ENCODE measurements at regions not wholly inside any gene's neighbourhood (a gene's known extent, or its start where the extent isn't known, plus 50 kb on each side); places are given as distances from the start of the nearest gene placed in this dataset.

GRCh38 chr1:60969971-60970509, 112.3 kb upstream of the NFIA start:
- CTCF ChIA-PET: no interaction called here
- no peak overlapping the region for H3K4me3 ChIP-seq (ENCODE audit: low read length)
- no peaks in the 10 kb centered on the region for H3K4me1 ChIP-seq (ENCODE audit: insufficient read depth, low read length)
- DNase-seq: no peak
- Mint-ChIP-seq H3K36me3 (peaks cover 0 to 6% (median 0%) of the 10 kb centered on the region in 3 donors), H3K27ac (no peak overlapping the region), H3K9me3 (peaks cover 0 to 18% (median 13%) of the 10 kb centered on the region in 5 donors), H3K27me3 (peaks cover 8 to 32% of the 10 kb centered on the region in 2 donors), H3K4me3 (no peak overlapping the region), H3K4me1 (no peaks in the 10 kb centered on the region)
- no peak overlapping the region for H3K27ac ChIP-seq (ENCODE audit: low read depth, low read length)
- H3K27me3 ChIP-seq (ENCODE audit: insufficient read depth, low read length, poor library complexity, severe bottlenecking): no peaks in the 10 kb centered on the region
- H3K36me3 ChIP-seq (ENCODE audit: insufficient read depth, low read length): no peaks in the 10 kb centered on the region
- no peaks in the 10 kb centered on the region for H3K9me3 ChIP-seq (ENCODE audit: low read length)
- POLR2A ChIA-PET: no interaction called here

GRCh38 chr1:60965280-60965854, 117.0 kb upstream of the NFIA start:
- Histone ChIP-seq H3K4me1 (ENCODE audit: insufficient read depth, low read length) (no peaks in the 10 kb centered on the region), H3K27ac (ENCODE audit: low read depth, low read length) (no peak overlapping the region), H3K27me3 (ENCODE audit: insufficient read depth, low read length, poor library complexity, severe bottlenecking) (no peaks in the 10 kb centered on the region), H3K4me3 (ENCODE audit: low read length) (no peak overlapping the region), H3K9me3 (ENCODE audit: low read length) (no peaks in the 10 kb centered on the region), H3K36me3 (ENCODE audit: insufficient read depth, low read length) (no peaks in the 10 kb centered on the region)
- Mint-ChIP-seq H3K4me3 (no peak overlapping the region), H3K27ac (no peak overlapping the region), H3K36me3 (peaks cover 0 to 9% (median 0%) of the 10 kb centered on the region in 3 donors), H3K27me3 (peaks cover 9 to 46% of the 10 kb centered on the region in 2 donors), H3K4me1 (no peaks in the 10 kb centered on the region), H3K9me3 (peaks cover 0 to 35% (median 28%) of the 10 kb centered on the region in 5 donors)
- CTCF ChIA-PET: no interaction called here
- no peak for DNase-seq
- POLR2A ChIA-PET: no interaction called here

GRCh38 chr1:60963167-60963940, 119.0 kb upstream of the NFIA start:
- Mint-ChIP-seq H3K4me3 (no peak overlapping the region), H3K36me3 (peaks cover 0 to 9% (median 0%) of the 10 kb centered on the region in 3 donors), H3K4me1 (no peaks in the 10 kb centered on the region), H3K27me3 (peaks cover 7 to 35% of the 10 kb centered on the region in 2 donors), H3K27ac (no peak overlapping the region), H3K9me3 (peaks cover 0 to 35% (median 28%) of the 10 kb centered on the region in 5 donors)
- Histone ChIP-seq H3K27ac (ENCODE audit: low read depth, low read length) (no peak overlapping the region), H3K9me3 (ENCODE audit: low read length) (no peaks in the 10 kb centered on the region), H3K36me3 (ENCODE audit: insufficient read depth, low read length) (no peaks in the 10 kb centered on the region), H3K4me3 (ENCODE audit: low read length) (no peak overlapping the region), H3K27me3 (ENCODE audit: insufficient read depth, low read length, poor library complexity, severe bottlenecking) (no peaks in the 10 kb centered on the region), H3K4me1 (ENCODE audit: insufficient read depth, low read length) (no peaks in the 10 kb centered on the region)
- ChIA-PET CTCF (no interaction called here), POLR2A (no interaction called here)
- no peak for DNase-seq

GRCh38 chr1:60960891-60961461, 121.4 kb upstream of the NFIA start:
- POLR2A ChIA-PET: no interaction called here
- Mint-ChIP-seq H3K36me3 (peaks cover 0 to 4% (median 0%) of the 10 kb centered on the region in 3 donors), H3K27ac (no peak overlapping the region), H3K27me3 (peaks cover 6 to 35% of the 10 kb centered on the region in 2 donors), H3K4me3 (no peak overlapping the region), H3K9me3 (peaks cover 0 to 24% (median 15%) of the 10 kb centered on the region in 5 donors), H3K4me1 (no peaks in the 10 kb centered on the region)
- no peaks in the 10 kb centered on the region for H3K9me3 ChIP-seq (ENCODE audit: low read length)
- H3K27ac ChIP-seq (ENCODE audit: low read depth, low read length): no peak overlapping the region
- no peaks in the 10 kb centered on the region for H3K36me3 ChIP-seq (ENCODE audit: insufficient read depth, low read length)
- H3K27me3 ChIP-seq (ENCODE audit: insufficient read depth, low read length, poor library complexity, severe bottlenecking): no peaks in the 10 kb centered on the region
- DNase-seq: no peak
- H3K4me1 ChIP-seq (ENCODE audit: insufficient read depth, low read length): no peaks in the 10 kb centered on the region
- no peak overlapping the region for H3K4me3 ChIP-seq (ENCODE audit: low read length)
- CTCF ChIA-PET: no interaction called here

- Histone ChIP-seq H3K36me3 (ENCODE audit: insufficient read depth, low read length) (no peaks in the 10 kb centered on the region), H3K4me3 (ENCODE audit: low read length) (no peak overlapping the region), H3K27ac (ENCODE audit: low read depth, low read length) (no peak overlapping the region), H3K27me3 (ENCODE audit: insufficient read depth, low read length, poor library complexity, severe bottlenecking) (no peaks in the 10 kb centered on the region), H3K9me3 (ENCODE audit: low read length) (no peaks in the 10 kb centered on the region), H3K4me1 (ENCODE audit: insufficient read depth, low read length) (no peaks in the 10 kb centered on the region)
- peaks cover 0 to 4% (median 0%) of the 10 kb centered on the region in 3 donors for H3K36me3 Mint-ChIP-seq
- H3K27me3 Mint-ChIP-seq: peaks cover 6 to 36% of the 10 kb centered on the region in 2 donors
- peaks cover 0 to 17% (median 9%) of the 10 kb centered on the region in 5 donors for H3K9me3 Mint-ChIP-seq
- H3K27ac Mint-ChIP-seq: no peak overlapping the region
- no peak overlapping the region for H3K4me3 Mint-ChIP-seq
- ChIA-PET CTCF (interaction anchor here (1.4 to 1.5 kb wide), 2 partner anchors 19 to 24 kb away, joined by 3 read pairs; no protein-coding TSS in a partner anchor), POLR2A (no interaction called here)
- no peak for DNase-seq
- H3K4me1 Mint-ChIP-seq: no peaks in the 10 kb centered on the region
Observed at GRCh38 chr1:60959701-60960100, 122.7 kb upstream of the NFIA start.

GRCh38 chr1:60958001-60958400, 124.4 kb upstream of the NFIA start:
- Mint-ChIP-seq H3K4me1 (no peaks in the 10 kb centered on the region), H3K9me3 (peaks cover 0 to 5% (median 0%) of the 10 kb centered on the region in 5 donors), H3K27me3 (peaks cover 13 to 29% of the 10 kb centered on the region in 2 donors), H3K27ac (no peak overlapping the region), H3K4me3 (no peak overlapping the region), H3K36me3 (peaks cover 0 to 4% (median 0%) of the 10 kb centered on the region in 3 donors)
- Histone ChIP-seq H3K27me3 (ENCODE audit: insufficient read depth, low read length, poor library complexity, severe bottlenecking) (no peaks in the 10 kb centered on the region), H3K9me3 (ENCODE audit: low read length) (no peaks in the 10 kb centered on the region), H3K27ac (ENCODE audit: low read depth, low read length) (no peak overlapping the region), H3K4me3 (ENCODE audit: low read length) (no peak overlapping the region), H3K4me1 (ENCODE audit: insufficient read depth, low read length) (no peaks in the 10 kb centered on the region), H3K36me3 (ENCODE audit: insufficient read depth, low read length) (no peaks in the 10 kb centered on the region)
- CTCF ChIA-PET: no interaction called here
- DNase-seq: no peak
- POLR2A ChIA-PET: no interaction called here

- Mint-ChIP-seq H3K9me3 (peaks cover 0 to 2% (median 0%) of the 10 kb centered on the region in 5 donors), H3K36me3 (no peaks in the 10 kb centered on the region), H3K4me3 (no peak overlapping the region), H3K27me3 (peaks cover 11 to 33% of the 10 kb centered on the region in 2 donors), H3K27ac (no peak overlapping the region), H3K4me1 (no peaks in the 10 kb centered on the region)
- Histone ChIP-seq H3K36me3 (ENCODE audit: insufficient read depth, low read length) (no peaks in the 10 kb centered on the region), H3K27ac (ENCODE audit: low read depth, low read length) (no peak overlapping the region), H3K4me3 (ENCODE audit: low read length) (no peak overlapping the region), H3K4me1 (ENCODE audit: insufficient read depth, low read length) (no peaks in the 10 kb centered on the region), H3K9me3 (ENCODE audit: low read length) (no peaks in the 10 kb centered on the region), H3K27me3 (ENCODE audit: insufficient read depth, low read length, poor library complexity, severe bottlenecking) (no peaks in the 10 kb centered on the region)
- ChIA-PET POLR2A (no interaction called here), CTCF (no interaction called here)
- DNase-seq: no peak
Observed at GRCh38 chr1:60956520-60956919, 125.8 kb upstream of the NFIA start.

- POLR2A ChIA-PET: no interaction called here
- CTCF ChIA-PET: no interaction called here
- H3K4me1 Mint-ChIP-seq: peaks cover 0 to 5% (median 0%) of the 10 kb centered on the region in 3 donors
- Histone ChIP-seq H3K4me3 (ENCODE audit: low read length) (no peak overlapping the region), H3K4me1 (ENCODE audit: insufficient read depth, low read length) (no peaks in the 10 kb centered on the region), H3K36me3 (ENCODE audit: insufficient read depth, low read length) (no peaks in the 10 kb centered on the region), H3K27ac (ENCODE audit: low read depth, low read length) (no peak overlapping the region), H3K27me3 (ENCODE audit: insufficient read depth, low read length, poor library complexity, severe bottlenecking) (no peaks in the 10 kb centered on the region), H3K9me3 (ENCODE audit: low read length) (no peaks in the 10 kb centered on the region)
- H3K27me3 Mint-ChIP-seq: peaks cover 14 to 45% of the 10 kb centered on the region in 2 donors
- no peaks in the 10 kb centered on the region for H3K36me3 Mint-ChIP-seq
- H3K27ac Mint-ChIP-seq: no peak overlapping the region
- H3K4me3 Mint-ChIP-seq: no peak overlapping the region
- H3K9me3 Mint-ChIP-seq: peaks cover 0 to 2% (median 0%) of the 10 kb centered on the region in 5 donors
- no peak for DNase-seq
Observed at GRCh38 chr1:60952612-60953111, 129.7 kb upstream of the NFIA start.

Data from CD8-positive, alpha-beta memory T cell (primary cell).